Mesenchymal stem cell (in vitro differentiated cells and primary cell): ENCODE measurements at regions not wholly inside any gene's neighbourhood (a gene's known extent, or its start where the extent isn't known, plus 50 kb on each side); places are given as distances from the start of the nearest gene placed in this dataset.

ENCODE experiments used
- DNase-seq: peaks from one replicate; pipeline ENCODE4 v3.0.0-alpha.2; 2013
- H2AFZ ChIP-seq: one replicate; pipeline ENCODE4 v1.6.1; 2013; ENCODE audit warnings: low read depth, mild to moderate bottlenecking, control low read depth, inconsistent platforms, low read length, moderate library complexity
- H2AK5ac ChIP-seq: 2 replicates; pipeline ENCODE4 v1.6.1; 2013; ENCODE audit warnings: low read length, moderate library complexity, mild to moderate bottlenecking, inconsistent platforms; ENCODE audit not compliant: severe bottlenecking
- H2BK120ac ChIP-seq: one replicate; pipeline ENCODE4 v1.6.1; 2013; ENCODE audit warnings: low read depth, mild to moderate bottlenecking, inconsistent platforms, low read length, moderate library complexity
- H2BK12ac ChIP-seq, 2 experiments: one replicate each; pipeline ENCODE4 v1.6.1; 2013; ENCODE audit warnings: inconsistent platforms in 2 of 2, low read length in 2 of 2, mild to moderate bottlenecking in 2 of 2, moderate library complexity in 2 of 2, control low read depth in 1 of 2
- H2BK15ac ChIP-seq: one replicate; pipeline ENCODE4 v1.6.1; 2013; ENCODE audit warnings: mild to moderate bottlenecking, low read depth, inconsistent platforms; ENCODE audit not compliant: poor library complexity, severe bottlenecking
- H2BK5ac ChIP-seq: 2 replicates; pipeline ENCODE4 v1.6.1; 2013; ENCODE audit warnings: low read depth, mild to moderate bottlenecking, low read length, control low read depth, inconsistent platforms; ENCODE audit not compliant: poor library complexity, severe bottlenecking
- H3K14ac ChIP-seq, 2 experiments: one replicate each; pipeline ENCODE4 v1.6.1; 2013; ENCODE audit warnings: inconsistent platforms in 2 of 2, low read length in 2 of 2, control low read depth in 1 of 2, mild to moderate bottlenecking in 1 of 2, moderate library complexity in 1 of 2
- H3K18ac ChIP-seq, 2 experiments: one replicate each; pipeline ENCODE4 v1.6.1; 2013; ENCODE audit warnings: inconsistent platforms in 2 of 2, low read length in 2 of 2, control low read depth in 1 of 2, low read depth in 1 of 2, mild to moderate bottlenecking in 1 of 2
- H3K23ac ChIP-seq, 2 experiments: one replicate each; pipeline ENCODE4 v1.6.1; 2013; ENCODE audit warnings: inconsistent platforms in 2 of 2, low read length in 2 of 2, mild to moderate bottlenecking in 2 of 2, moderate library complexity in 2 of 2, control low read depth in 1 of 2
- H3K27ac ChIP-seq: 2 replicates; pipeline ENCODE4 v1.5.1; 2013; ENCODE audit warnings: mild to moderate bottlenecking, moderate library complexity, low read length, control low read depth, inconsistent platforms; ENCODE audit not compliant: poor library complexity, severe bottlenecking
- H3K27me3 ChIP-seq, 2 experiments: 2 replicates each; pipeline versions ENCODE4 v1.6.1 to v1.7.0; 2013; ENCODE audit warnings: low read length in 2 of 2, mild to moderate bottlenecking in 2 of 2, moderate library complexity in 2 of 2, control low read depth in 1 of 2, inconsistent platforms in 1 of 2; ENCODE audit not compliant: control insufficient read depth in 1 of 2, insufficient read depth in 1 of 2
- H3K36me3 ChIP-seq, 2 experiments: 2 replicates each; pipeline versions ENCODE4 v1.6.1 to v1.7.0; 2013; ENCODE audit warnings: low read length in 2 of 2, control low read depth in 1 of 2, inconsistent platforms in 1 of 2, low read depth in 1 of 2, mild to moderate bottlenecking in 1 of 2; ENCODE audit not compliant: insufficient read depth in 2 of 2, control insufficient read depth in 1 of 2
- H3K4ac ChIP-seq, 2 experiments: one replicate each; pipeline ENCODE4 v1.6.1; 2013; ENCODE audit warnings: inconsistent platforms in 2 of 2, low read length in 2 of 2, mild to moderate bottlenecking in 2 of 2, moderate library complexity in 2 of 2, control low read depth in 1 of 2, low read depth in 1 of 2
- H3K4me1 ChIP-seq: 2 replicates; pipeline ENCODE4 v1.6.1; 2013; ENCODE audit warnings: low read depth, low read length, control low read depth; ENCODE audit not compliant: control insufficient read depth, insufficient read depth
- H3K4me2 ChIP-seq: 2 replicates; pipeline ENCODE4 v1.6.1; 2013; ENCODE audit warnings: low read length, mild to moderate bottlenecking, inconsistent platforms; ENCODE audit not compliant: poor library complexity, severe bottlenecking
- H3K4me3 ChIP-seq, 2 experiments: 2 replicates each; pipeline versions ENCODE4 v1.5.1 to v1.7.0; 2013; ENCODE audit warnings: low read length in 2 of 2, mild to moderate bottlenecking in 2 of 2, control low read depth in 1 of 2, low read depth in 1 of 2; ENCODE audit not compliant: insufficient read depth in 1 of 2
- H3K79me1 ChIP-seq: replicated peaks from 2 replicates; pipeline ENCODE4 v1.6.1; 2013; ENCODE audit warnings: mild to moderate bottlenecking, control low read depth, low read length, inconsistent platforms; ENCODE audit not compliant: poor library complexity, severe bottlenecking
- H3K9ac ChIP-seq: 2 replicates; pipeline ENCODE4 v1.7.0; 2013; ENCODE audit warnings: mild to moderate bottlenecking, low read length, moderate library complexity
- H3K9me3 ChIP-seq: 2 replicates; pipeline ENCODE4 v1.7.0; 2013; ENCODE audit warnings: mild to moderate bottlenecking, low read length; ENCODE audit not compliant: control insufficient read depth
- H4K8ac ChIP-seq: one replicate; pipeline ENCODE4 v1.6.1; 2013; ENCODE audit warnings: inconsistent platforms, mild to moderate bottlenecking, low read length, moderate library complexity
- H4K91ac ChIP-seq: one replicate; pipeline ENCODE4 v1.6.1; 2013; ENCODE audit warnings: mild to moderate bottlenecking, low read length, inconsistent platforms
- WGBS: methylation state at CpG from one replicate; pipeline ENCODE4 v1.1.7; 2013; ENCODE audit warnings: mixed read lengths; 5-methylcytosine and 5-hydroxymethylcytosine counted together

- Histone ChIP-seq H4K8ac (no peak overlapping the region), H3K18ac (no peak overlapping the region), H2BK12ac (no peak overlapping the region), H2BK5ac (no peak overlapping the region), H3K27me3 (no peaks in the 10 kb centered on the region), H3K27ac (no peak overlapping the region), H3K4me1 (no peaks in the 10 kb centered on the region), H3K79me1 (no peaks in the 10 kb centered on the region), H3K4ac (no peak overlapping the region), H4K91ac (no peak overlapping the region), H2BK120ac (no peak overlapping the region), H3K4me3 (no peak overlapping the region), H3K36me3 (no peaks in the 10 kb centered on the region), H3K14ac (no peak overlapping the region), H3K23ac (no peak overlapping the region), H3K9ac (no peak overlapping the region), H2AK5ac (no peak overlapping the region), H2AFZ (no peak overlapping the region), H2BK15ac (no peak overlapping the region), H3K4me2 (no peak overlapping the region), H3K9me3 (peaks cover 11% of the 10 kb centered on the region)
- no peak for DNase-seq
- 85% methylated on average over 1 of the region's 3 CpGs for WGBS
Observed at GRCh38 chr6:120248451-120248850, 898.9 kb upstream of the MAN1A1 start.

DNA sequence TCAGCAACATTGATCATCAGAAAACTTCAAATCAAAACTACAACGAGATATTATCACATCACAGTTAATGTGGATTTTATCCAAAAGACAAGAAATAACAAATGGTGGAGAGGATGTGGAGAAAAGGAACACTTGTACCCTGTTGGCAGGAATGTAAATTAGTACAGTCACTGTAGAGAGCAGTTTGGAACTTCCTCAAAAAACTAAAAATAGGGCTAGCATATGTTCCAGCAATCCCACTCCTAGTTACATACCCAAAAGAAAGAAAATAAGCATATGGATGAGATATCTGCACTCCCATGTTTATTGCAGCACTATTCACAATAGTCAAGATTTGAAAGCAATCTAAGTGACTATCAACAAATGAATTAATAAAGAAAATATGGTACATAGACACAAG is 887.7 kb upstream of the MAN1A1 start:
- no peak overlapping the region for H3K4me2 ChIP-seq
- H3K9ac ChIP-seq, result no peak overlapping the region
- no peak overlapping the region for H3K4me3 ChIP-seq
- H3K36me3 ChIP-seq, result no peaks in the 10 kb centered on the region
- no peak overlapping the region for H3K23ac ChIP-seq
- H3K4ac ChIP-seq, result no peak overlapping the region
- H3K9me3 ChIP-seq, result peaks cover 45% of the 10 kb centered on the region
- WGBS, result no CpG with 5 or more reads among the region's 1 CpG
- H4K8ac ChIP-seq, result no peak overlapping the region
- no peak overlapping the region for H2BK15ac ChIP-seq
- no peak for DNase-seq
- no peak overlapping the region for H2BK5ac ChIP-seq
- no peak overlapping the region for H2BK120ac ChIP-seq
- no peak overlapping the region for H2AFZ ChIP-seq
- no peak overlapping the region for H3K14ac ChIP-seq
- no peaks in the 10 kb centered on the region for H3K4me1 ChIP-seq
- no peaks in the 10 kb centered on the region for H3K79me1 ChIP-seq
- no peak overlapping the region for H4K91ac ChIP-seq
- no peak overlapping the region for H2AK5ac ChIP-seq
- H3K18ac ChIP-seq, result no peak overlapping the region
- no peaks in the 10 kb centered on the region for H3K27me3 ChIP-seq
- no peak overlapping the region for H3K27ac ChIP-seq
- H2BK12ac ChIP-seq, result no peak overlapping the region

DNA sequence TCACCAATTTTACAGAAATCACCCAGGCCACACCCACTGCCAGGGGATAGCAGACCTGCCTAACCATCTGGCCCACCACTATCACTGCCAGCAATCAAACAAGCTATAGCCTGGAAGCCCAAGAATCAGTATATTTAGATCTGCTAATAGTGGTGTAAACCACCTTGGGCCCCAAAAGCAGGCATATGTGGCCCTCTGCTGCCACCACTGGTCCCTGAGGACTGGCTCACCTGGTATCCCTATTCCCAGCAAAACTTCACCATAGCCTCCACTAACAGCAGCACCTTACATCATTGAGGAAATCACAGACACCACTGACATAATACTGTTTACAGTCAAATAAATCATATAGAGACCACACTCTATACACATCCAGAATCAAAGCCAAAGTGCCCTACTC is 880.4 kb upstream of the MAN1A1 start:
- Histone ChIP-seq H3K4me1 (no peaks in the 10 kb centered on the region), H3K4me2 (no peak overlapping the region), H4K91ac (no peak overlapping the region), H2AK5ac (no peak overlapping the region), H2BK5ac (no peak overlapping the region), H3K36me3 (no peaks in the 10 kb centered on the region), H3K4ac (no peak overlapping the region), H3K14ac (no peak overlapping the region), H3K23ac (no peak overlapping the region), H3K18ac (no peak overlapping the region), H2BK120ac (no peak overlapping the region), H3K27me3 (no peaks in the 10 kb centered on the region), H2BK15ac (no peak overlapping the region), H2BK12ac (no peak overlapping the region), H2AFZ (no peak overlapping the region), H4K8ac (no peak overlapping the region), H3K79me1 (no peaks in the 10 kb centered on the region), H3K9ac (no peak overlapping the region), H3K27ac (no peak overlapping the region), H3K9me3 (peaks cover 27% of the 10 kb centered on the region), H3K4me3 (no peak overlapping the region)
- no peak for DNase-seq

GRCh38 chr6:120228297-120228696 is 878.7 kb upstream of the MAN1A1 start:
- no peak overlapping the region for H4K91ac ChIP-seq

More at GRCh38 chr6:120228297-120228696, 878.7 kb upstream of the MAN1A1 start:
- Histone ChIP-seq H3K23ac (no peak overlapping the region), H3K4me3 (no peak overlapping the region), H3K4me2 (no peak overlapping the region), H3K79me1 (no peaks in the 10 kb centered on the region), H3K14ac (no peak overlapping the region), H2AFZ (peak overlapping the region; percentile 49), H3K36me3 (no peaks in the 10 kb centered on the region), H2BK15ac (no peak overlapping the region), H2BK12ac (no peak overlapping the region), H3K4me1 (no peaks in the 10 kb centered on the region), H4K8ac (no peak overlapping the region), H3K27me3 (no peaks in the 10 kb centered on the region), H3K9ac (no peak overlapping the region), H3K4ac (no peak overlapping the region), H2BK5ac (no peak overlapping the region), H3K27ac (no peak overlapping the region), H2BK120ac (no peak overlapping the region), H3K9me3 (peaks cover 11% of the 10 kb centered on the region), H2AK5ac (no peak overlapping the region), H3K18ac (no peak overlapping the region)
- 92% methylated on average over 4 of the region's 4 CpGs for WGBS
- no peak for DNase-seq
